Neural cell (in vitro differentiated cells): ENCODE measurements at regions not wholly inside any gene's neighbourhood (a gene's known extent, or its start where the extent isn't known, plus 50 kb on each side); places are given as distances from the start of the nearest gene placed in this dataset.

Experiments used
- H2AFZ ChIP-seq: fragments of 200-600, 300-800 bp; sonication (generic), shearing (Covaris generic); 2 replicates; pipeline ENCODE4 v1.6.0; 2014; ENCODE audit warnings: low read depth, mild to moderate bottlenecking, antibody characterized with exemption, low read length, moderate library complexity
- H3F3A ChIP-seq: fragments of 200-600 bp; shearing (Covaris generic); 2 replicates; pipeline ENCODE4 v1.6.1; 2016; ENCODE audit warnings: mild to moderate bottlenecking, moderate library complexity, mixed read lengths, antibody characterized with exemption, low read length; ENCODE audit not compliant: insufficient read depth, poor library complexity, severe bottlenecking
- H3K27ac ChIP-seq: fragments of 200-600, 300-800 bp; sonication (generic), shearing (Covaris generic); 2 replicates; pipeline ENCODE4 v1.5.1; 2014; ENCODE audit warnings: mild to moderate bottlenecking, low read length, moderate library complexity
- H3K27me3 ChIP-seq: fragments of 300-800, 200-600 bp; sonication (generic), shearing (Covaris generic); 2 replicates; pipeline ENCODE4 v1.6.0; 2014; ENCODE audit warnings: mild to moderate bottlenecking, low read depth, low read length, moderate library complexity; ENCODE audit not compliant: insufficient read depth
- H3K36me3 ChIP-seq: fragments of 300-800, 200-600 bp; sonication (generic), shearing (Covaris generic); 2 replicates; pipeline ENCODE4 v1.5.1; 2014; ENCODE audit warnings: mild to moderate bottlenecking, antibody characterized with exemption, low read length, moderate library complexity; ENCODE audit not compliant: insufficient read depth
- H3K4me2 ChIP-seq: fragments of 300-800, 200-600 bp; sonication (generic), shearing (Covaris generic); 2 replicates; pipeline ENCODE4 v1.6.0; 2014; ENCODE audit warnings: mild to moderate bottlenecking, low read length
- H3K4me3 ChIP-seq: fragments of 300-800, 200-600 bp; sonication (generic), shearing (Covaris generic); 2 replicates; pipeline ENCODE4 v1.5.1; 2014; ENCODE audit warnings: mild to moderate bottlenecking, low read length, moderate library complexity
- H3K79me2 ChIP-seq: fragments of 200-600 bp; shearing (Covaris generic); replicated peaks from 2 replicates; pipeline ENCODE4 v1.6.0; 2014; ENCODE audit warnings: mild to moderate bottlenecking, low read length, moderate library complexity; ENCODE audit not compliant: insufficient read depth
- H3K9ac ChIP-seq: fragments of 300-800, 200-600 bp; sonication (generic), shearing (Covaris generic); 2 replicates; pipeline ENCODE4 v1.6.1; 2016; ENCODE audit warnings: mild to moderate bottlenecking, low read length, mixed read lengths
- H3K9me2 ChIP-seq: fragments of 200-600 bp; shearing (Covaris generic); 2 replicates; pipeline ENCODE4 v1.6.1; 2016; ENCODE audit warnings: mild to moderate bottlenecking, low read length, mixed read lengths; ENCODE audit not compliant: insufficient read depth
- H3K9me3 ChIP-seq: fragments of 200-600, 300-800 bp; sonication (generic), shearing (Covaris generic); 2 replicates; pipeline ENCODE4 v1.6.1; 2016; ENCODE audit warnings: mild to moderate bottlenecking, mixed run types, low read length, moderate library complexity, mixed read lengths
- H4K20me1 ChIP-seq: fragments of 200-600 bp; shearing (Covaris generic); 2 replicates; pipeline ENCODE4 v1.6.1; 2016; ENCODE audit warnings: mild to moderate bottlenecking, mixed run types; ENCODE audit not compliant: insufficient read depth
- EP300 ChIP-seq: fragments of 450-650 bp; conservative IDR thresholded peaks from 2 replicates; pipeline ENCODE4 v1.6.1; 2014; ENCODE audit warnings: antibody characterized with exemption, mild to moderate bottlenecking, moderate library complexity; ENCODE audit not compliant: poor library complexity, severe bottlenecking
- EZH2 ChIP-seq: fragments of 200-600, 300-800 bp; shearing (Covaris generic), sonication (generic); IDR thresholded peaks from 2 replicates; pipeline ENCODE4 v1.6.1; 2014; ENCODE audit warnings: antibody characterized with exemption, low read length, borderline replicate concordance, mild to moderate bottlenecking; ENCODE audit not compliant: insufficient read depth, poor library complexity, severe bottlenecking
- MXI1 ChIP-seq: fragments of 450-650 bp; conservative IDR thresholded peaks from 2 replicates; pipeline ENCODE4 v1.6.1; 2014; ENCODE audit warnings: antibody characterized with exemption, mild to moderate bottlenecking; ENCODE audit not compliant: poor library complexity, severe bottlenecking
- POLR2AphosphoS5 ChIP-seq: IDR thresholded peaks from 2 replicates; pipeline ENCODE4 v1.6.1; 2012
- RAD21 ChIP-seq: fragments of 450-650 bp; conservative IDR thresholded peaks from 2 replicates; pipeline ENCODE4 v1.6.1; 2014; ENCODE audit warnings: antibody characterized with exemption, mild to moderate bottlenecking, moderate library complexity
- SMC3 ChIP-seq: fragments of 450-650 bp; conservative IDR thresholded peaks from 2 replicates; pipeline ENCODE4 v1.6.1; 2014; ENCODE audit warnings: antibody characterized with exemption, mild to moderate bottlenecking, moderate library complexity; ENCODE audit not compliant: poor library complexity
- TAF1 ChIP-seq: IDR thresholded peaks from 2 replicates; pipeline ENCODE4 v1.6.1; 2012; ENCODE audit warnings: low read depth
- TF ChIP-seq, protein P1 (sequence below): fragments of 450-650 bp; IDR thresholded peaks from 2 replicates; pipeline ENCODE4 v1.5.1; 2014; ENCODE audit warnings: antibody characterized with exemption, mild to moderate bottlenecking, moderate library complexity; ENCODE audit not compliant: poor library complexity, severe bottlenecking
- TF ChIP-seq, protein P2 (sequence below): IDR thresholded peaks from 2 replicates; pipeline ENCODE4 v1.6.1; 2012; ENCODE audit warnings: borderline replicate concordance

DNA sequence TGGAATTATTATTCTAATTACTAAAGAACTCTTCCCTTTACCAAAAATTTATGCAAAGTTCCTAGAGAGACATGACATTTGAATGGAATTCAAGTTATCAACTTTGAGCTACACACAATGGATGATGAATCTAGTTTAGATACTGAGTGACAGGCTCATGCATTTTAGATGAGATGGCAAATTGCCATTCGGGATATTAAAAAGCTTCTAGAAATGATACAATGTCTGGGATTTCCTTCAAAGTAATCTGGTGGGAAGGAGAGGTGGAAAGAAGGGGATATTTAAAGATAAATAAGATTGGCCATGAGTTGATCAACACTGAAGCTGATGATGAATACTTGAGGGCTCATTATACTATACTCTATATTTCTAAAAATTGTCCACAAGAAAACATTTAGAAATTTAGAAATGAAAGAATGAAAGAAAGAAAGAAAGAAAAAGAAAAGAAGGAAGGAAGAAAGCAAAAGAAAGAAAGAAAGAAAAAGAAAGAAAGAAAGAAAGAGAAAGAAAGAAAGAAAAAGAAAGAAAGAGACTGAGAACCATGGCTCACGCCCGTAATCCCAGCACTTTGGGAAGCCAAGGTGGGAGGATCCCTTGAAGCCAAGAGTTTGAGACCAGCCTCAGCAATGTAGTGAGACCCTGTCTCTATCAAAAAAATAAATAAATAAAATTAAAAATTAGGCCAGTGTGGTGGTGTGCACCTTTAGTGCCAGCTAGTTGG is 62.6 kb upstream of the NEDD4L start:
- Histone ChIP-seq H3K9ac (peak overlapping the region; percentile 16), H3F3A (no peaks in the 10 kb centered on the region), H3K27ac (peak overlapping the region; percentile 72), H3K9me3 (no peaks in the 10 kb centered on the region), H3K4me2 (no peak overlapping the region), H3K9me2 (no peaks in the 10 kb centered on the region), H3K27me3 (no peaks in the 10 kb centered on the region), H3K4me3 (no peak overlapping the region), H3K79me2 (no peaks in the 10 kb centered on the region), H3K36me3 (no peaks in the 10 kb centered on the region), H4K20me1 (no peaks in the 10 kb centered on the region), H2AFZ (no peak overlapping the region)
- peak; percentile 38 for TF ChIP-seq POLR2AphosphoS5
- peak; percentile 71 for TF ChIP-seq EP300
- TF ChIP-seq MXI1 = no peak

DNA sequence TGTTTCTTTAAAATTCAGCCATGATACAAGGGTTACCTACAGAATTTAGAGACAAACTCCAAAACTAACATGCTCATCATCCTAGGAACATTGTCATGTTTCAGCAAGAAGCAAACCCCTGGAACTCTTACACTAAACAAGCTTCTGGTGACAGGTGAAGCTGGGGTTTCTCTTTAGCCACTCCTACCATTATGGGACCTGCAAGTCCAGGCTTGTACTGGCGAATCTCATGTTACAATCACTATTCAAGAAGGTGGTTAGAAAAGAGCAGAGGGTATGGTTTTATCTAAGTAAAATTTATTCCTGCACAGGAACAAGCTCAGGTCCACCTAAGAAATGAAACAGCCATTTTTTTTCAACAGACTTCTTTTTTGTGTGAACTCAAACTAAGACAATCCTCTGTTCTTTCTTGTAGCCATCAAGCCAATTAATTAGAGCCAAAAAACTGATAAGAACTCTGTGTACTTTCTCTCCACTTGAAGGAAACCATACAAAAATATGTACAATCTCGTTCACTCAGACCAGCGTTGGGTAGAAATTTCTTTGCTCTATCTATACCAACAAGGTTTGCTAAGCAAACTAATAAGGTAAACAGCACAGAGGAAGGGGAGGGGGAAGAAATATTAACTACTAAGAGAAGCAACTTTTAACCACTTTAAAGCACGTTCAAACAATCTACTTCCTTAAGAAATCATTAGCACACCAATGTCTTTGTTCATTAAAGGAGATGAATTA is 63.3 kb upstream of the NEDD4L start:
- H3K4me2 ChIP-seq = no peak overlapping the region
- TF ChIP-seq, protein P1, sequence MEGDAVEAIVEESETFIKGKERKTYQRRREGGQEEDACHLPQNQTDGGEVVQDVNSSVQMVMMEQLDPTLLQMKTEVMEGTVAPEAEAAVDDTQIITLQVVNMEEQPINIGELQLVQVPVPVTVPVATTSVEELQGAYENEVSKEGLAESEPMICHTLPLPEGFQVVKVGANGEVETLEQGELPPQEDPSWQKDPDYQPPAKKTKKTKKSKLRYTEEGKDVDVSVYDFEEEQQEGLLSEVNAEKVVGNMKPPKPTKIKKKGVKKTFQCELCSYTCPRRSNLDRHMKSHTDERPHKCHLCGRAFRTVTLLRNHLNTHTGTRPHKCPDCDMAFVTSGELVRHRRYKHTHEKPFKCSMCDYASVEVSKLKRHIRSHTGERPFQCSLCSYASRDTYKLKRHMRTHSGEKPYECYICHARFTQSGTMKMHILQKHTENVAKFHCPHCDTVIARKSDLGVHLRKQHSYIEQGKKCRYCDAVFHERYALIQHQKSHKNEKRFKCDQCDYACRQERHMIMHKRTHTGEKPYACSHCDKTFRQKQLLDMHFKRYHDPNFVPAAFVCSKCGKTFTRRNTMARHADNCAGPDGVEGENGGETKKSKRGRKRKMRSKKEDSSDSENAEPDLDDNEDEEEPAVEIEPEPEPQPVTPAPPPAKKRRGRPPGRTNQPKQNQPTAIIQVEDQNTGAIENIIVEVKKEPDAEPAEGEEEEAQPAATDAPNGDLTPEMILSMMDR = no peak
- TF ChIP-seq TAF1 = no peak
- no peak for TF ChIP-seq EP300
- no peak for TF ChIP-seq EZH2
- TF ChIP-seq SMC3 = no peak
- no peak for TF ChIP-seq RAD21
- TF ChIP-seq, protein P2, sequence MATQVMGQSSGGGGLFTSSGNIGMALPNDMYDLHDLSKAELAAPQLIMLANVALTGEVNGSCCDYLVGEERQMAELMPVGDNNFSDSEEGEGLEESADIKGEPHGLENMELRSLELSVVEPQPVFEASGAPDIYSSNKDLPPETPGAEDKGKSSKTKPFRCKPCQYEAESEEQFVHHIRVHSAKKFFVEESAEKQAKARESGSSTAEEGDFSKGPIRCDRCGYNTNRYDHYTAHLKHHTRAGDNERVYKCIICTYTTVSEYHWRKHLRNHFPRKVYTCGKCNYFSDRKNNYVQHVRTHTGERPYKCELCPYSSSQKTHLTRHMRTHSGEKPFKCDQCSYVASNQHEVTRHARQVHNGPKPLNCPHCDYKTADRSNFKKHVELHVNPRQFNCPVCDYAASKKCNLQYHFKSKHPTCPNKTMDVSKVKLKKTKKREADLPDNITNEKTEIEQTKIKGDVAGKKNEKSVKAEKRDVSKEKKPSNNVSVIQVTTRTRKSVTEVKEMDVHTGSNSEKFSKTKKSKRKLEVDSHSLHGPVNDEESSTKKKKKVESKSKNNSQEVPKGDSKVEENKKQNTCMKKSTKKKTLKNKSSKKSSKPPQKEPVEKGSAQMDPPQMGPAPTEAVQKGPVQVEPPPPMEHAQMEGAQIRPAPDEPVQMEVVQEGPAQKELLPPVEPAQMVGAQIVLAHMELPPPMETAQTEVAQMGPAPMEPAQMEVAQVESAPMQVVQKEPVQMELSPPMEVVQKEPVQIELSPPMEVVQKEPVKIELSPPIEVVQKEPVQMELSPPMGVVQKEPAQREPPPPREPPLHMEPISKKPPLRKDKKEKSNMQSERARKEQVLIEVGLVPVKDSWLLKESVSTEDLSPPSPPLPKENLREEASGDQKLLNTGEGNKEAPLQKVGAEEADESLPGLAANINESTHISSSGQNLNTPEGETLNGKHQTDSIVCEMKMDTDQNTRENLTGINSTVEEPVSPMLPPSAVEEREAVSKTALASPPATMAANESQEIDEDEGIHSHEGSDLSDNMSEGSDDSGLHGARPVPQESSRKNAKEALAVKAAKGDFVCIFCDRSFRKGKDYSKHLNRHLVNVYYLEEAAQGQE = no peak
- TF ChIP-seq POLR2AphosphoS5 = no peak
- no peak for TF ChIP-seq MXI1
- H3K4me3 ChIP-seq = no peak overlapping the region
- no peaks in the 10 kb centered on the region for H3K9me3 ChIP-seq
- H3K27me3 ChIP-seq = no peaks in the 10 kb centered on the region
- no peaks in the 10 kb centered on the region for H3F3A ChIP-seq
- H3K9me2 ChIP-seq = no peaks in the 10 kb centered on the region
- H2AFZ ChIP-seq = no peak overlapping the region
- H4K20me1 ChIP-seq = no peaks in the 10 kb centered on the region
- peak overlapping the region; percentile 72 for H3K27ac ChIP-seq
- no peak overlapping the region for H3K9ac ChIP-seq
- H3K79me2 ChIP-seq = no peaks in the 10 kb centered on the region
- no peaks in the 10 kb centered on the region for H3K36me3 ChIP-seq
